Mesodermal cell (in vitro differentiated cells): ENCODE measurements at regions not wholly inside any gene's neighbourhood (a gene's known extent, or its start where the extent isn't known, plus 50 kb on each side); places are given as distances from the start of the nearest gene placed in this dataset.

Experiments used
- H3K27ac ChIP-seq: 2 replicates; pipeline ENCODE4 v1.7.0; 2013; ENCODE audit warnings: mild to moderate bottlenecking, low read depth, low read length, moderate library complexity; ENCODE audit not compliant: severe bottlenecking
- H3K36me3 ChIP-seq: 2 replicates; pipeline ENCODE4 v1.7.1; 2013; ENCODE audit warnings: mild to moderate bottlenecking, low read length, moderate library complexity; ENCODE audit not compliant: control insufficient read depth, insufficient read depth
- H3K4me1 ChIP-seq: one replicate; pipeline ENCODE4 v1.7.1; 2013; ENCODE audit warnings: mild to moderate bottlenecking, low read length; ENCODE audit not compliant: insufficient read depth, control insufficient read depth, poor library complexity, severe bottlenecking
- H3K4me3 ChIP-seq: 2 replicates; pipeline ENCODE4 v1.7.0; 2013; ENCODE audit warnings: low read length, control low read depth, mild to moderate bottlenecking; ENCODE audit not compliant: insufficient read depth, poor library complexity, severe bottlenecking; ENCODE audit errors: extremely low read depth
- H3K9me3 ChIP-seq: 2 replicates; pipeline ENCODE4 v1.7.1; 2013; ENCODE audit warnings: mild to moderate bottlenecking, low read length, moderate library complexity; ENCODE audit not compliant: control insufficient read depth
- WGBS, 2 experiments: methylation state at CpG; one replicate each; pipeline ENCODE4 v1.1.5; 2013; ENCODE audit warnings: missing lambda C conversion rate in 2 of 2; ENCODE audit not compliant: insufficient coverage in 2 of 2; 5-methylcytosine and 5-hydroxymethylcytosine counted together

DNA sequence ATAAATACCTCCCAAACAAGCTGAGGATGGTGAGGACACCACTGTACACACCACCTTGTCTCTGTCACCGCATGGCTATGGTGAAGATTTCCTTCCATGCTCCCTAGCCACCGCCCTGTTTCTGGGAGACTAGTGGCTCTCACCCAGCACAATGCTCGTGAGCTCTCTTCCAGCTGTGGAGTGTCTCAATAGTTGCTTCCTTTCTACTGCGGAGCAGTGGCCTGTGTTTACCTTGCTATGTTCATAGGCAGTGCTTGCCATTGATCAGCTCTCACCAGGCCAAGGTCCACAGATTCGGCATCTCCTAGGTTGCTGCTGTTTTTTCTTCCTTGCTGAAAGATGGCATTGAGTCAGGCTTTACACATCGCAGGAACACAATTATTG, 313.6 kb upstream of the RTL1 start:
- no peaks in the 10 kb centered on the region for H3K9me3 ChIP-seq
- no peaks in the 10 kb centered on the region for H3K4me1 ChIP-seq
- no peaks in the 10 kb centered on the region for H3K36me3 ChIP-seq
- H3K27ac ChIP-seq: no peak overlapping the region
- no peak overlapping the region for H3K4me3 ChIP-seq
- 91 to 96% methylated on average over 5 of the region's 6 CpGs for WGBS, 2 experiments

DNA sequence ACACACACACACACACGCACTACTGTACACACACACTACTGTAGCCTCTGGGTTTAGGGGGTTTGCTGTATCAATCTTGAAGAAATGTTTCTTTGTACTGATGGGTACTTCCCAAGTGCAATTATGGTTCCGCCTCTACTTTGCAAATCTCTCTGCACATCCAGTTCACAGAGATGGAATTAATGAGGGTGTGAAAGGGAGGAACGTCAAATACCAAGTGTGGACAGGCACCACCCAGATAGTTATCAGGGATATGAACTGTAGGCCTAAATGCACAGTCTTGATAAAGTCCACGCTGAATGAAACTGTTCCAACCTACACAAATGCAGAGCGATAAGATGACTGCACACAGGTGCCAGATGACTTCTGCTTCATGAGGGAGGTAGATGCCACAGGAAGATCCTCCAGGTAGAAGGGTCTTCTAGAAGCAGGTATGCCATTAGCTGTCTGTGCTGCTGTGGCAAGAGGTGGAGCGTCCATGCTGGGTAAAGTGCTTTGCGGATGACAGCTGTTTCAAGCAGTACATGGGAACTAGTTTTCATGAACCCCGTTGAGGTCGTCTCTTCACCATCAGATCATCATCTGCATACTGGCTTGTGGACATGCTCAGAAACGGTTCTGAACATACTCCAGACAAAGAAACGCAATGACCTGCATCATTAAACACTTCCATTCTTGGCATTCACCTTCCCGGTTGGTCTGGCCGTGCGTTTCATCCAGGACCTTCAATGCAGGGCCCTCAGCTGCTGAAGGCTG, 314.3 kb upstream of the RTL1 start:
- H3K27ac ChIP-seq: no peak overlapping the region
- H3K4me3 ChIP-seq: no peak overlapping the region
- H3K36me3 ChIP-seq: no peaks in the 10 kb centered on the region
- WGBS, 2 experiments: 86 to 91% methylated on average over 12 of the region's 14 CpGs
- no peaks in the 10 kb centered on the region for H3K4me1 ChIP-seq
- no peaks in the 10 kb centered on the region for H3K9me3 ChIP-seq

DNA sequence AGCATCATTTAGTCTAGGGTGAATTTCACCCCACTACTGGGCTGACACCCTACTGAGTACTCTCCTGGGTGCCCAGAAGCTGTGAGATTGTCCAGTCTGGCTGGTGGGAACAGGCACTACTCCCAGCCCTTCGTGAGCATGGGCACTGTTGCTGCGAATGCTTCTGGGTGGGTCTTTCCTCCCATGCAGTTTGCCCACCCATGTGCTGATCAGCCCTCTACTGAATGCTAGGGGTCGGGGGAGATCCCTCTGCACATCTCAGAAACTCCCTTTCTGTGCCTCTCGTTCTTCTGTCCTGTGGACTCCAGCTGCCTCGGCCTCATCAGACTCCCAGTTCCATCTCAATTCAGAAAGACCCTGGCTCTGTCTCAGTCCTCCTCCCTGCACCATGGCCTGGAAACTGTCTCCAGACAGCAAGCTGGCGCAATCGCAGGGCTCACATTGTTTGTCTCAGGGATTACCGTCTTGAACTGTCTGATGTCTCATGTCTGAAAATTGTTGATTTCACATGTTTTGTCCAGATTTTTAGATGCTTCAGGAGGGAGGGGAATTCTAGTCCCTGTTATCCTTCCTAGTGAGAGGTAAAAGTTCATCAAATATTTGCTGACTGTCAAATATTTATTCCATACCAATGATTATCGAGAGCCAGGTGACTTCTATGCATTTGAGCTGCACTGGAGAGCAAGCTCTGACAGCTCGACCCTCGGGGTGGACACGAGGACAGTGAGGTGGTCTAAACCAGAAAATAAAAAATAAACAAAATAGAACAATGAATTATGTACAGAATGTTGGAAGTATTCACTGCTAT, 316.6 kb upstream of the RTL1 start:
- Histone ChIP-seq H3K9me3 (no peaks in the 10 kb centered on the region), H3K36me3 (no peaks in the 10 kb centered on the region), H3K4me3 (no peak overlapping the region), H3K27ac (no peak overlapping the region), H3K4me1 (no peaks in the 10 kb centered on the region)
- 92 to 95% methylated on average over 8 to 10 of the region's 12 CpGs for WGBS, 2 experiments

DNA sequence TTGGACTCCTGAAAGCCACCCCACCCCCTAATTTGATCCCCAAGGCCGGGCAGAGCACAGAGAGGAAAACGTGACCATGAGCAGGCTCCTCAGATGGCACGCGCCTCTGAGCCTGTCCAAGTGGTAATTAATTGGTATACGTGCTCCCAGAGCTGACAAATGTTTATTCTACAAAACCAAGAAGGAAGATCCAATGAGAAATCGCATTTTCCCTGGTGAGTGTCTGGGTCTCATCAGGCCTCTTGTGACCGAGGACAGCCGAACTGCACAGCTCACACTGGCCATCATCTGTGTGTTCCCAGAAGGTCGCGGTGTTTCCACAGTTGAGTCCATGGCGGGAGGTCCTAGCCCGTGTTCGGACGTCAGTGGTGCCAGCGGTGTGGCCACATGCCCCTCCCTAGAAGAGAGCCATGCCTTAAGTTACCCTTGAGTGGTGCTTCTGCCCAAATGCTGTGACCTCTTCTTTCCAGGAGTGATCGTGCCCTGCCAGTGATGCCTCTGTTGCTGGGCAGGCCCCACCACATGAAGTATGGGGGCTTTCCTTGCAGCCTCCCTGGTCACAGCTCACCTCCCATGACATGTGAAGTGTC, 317.5 kb upstream of the RTL1 start:
- WGBS, 2 experiments: 94 to 97% methylated on average over 13 to 15 of the region's 16 CpGs
- Histone ChIP-seq H3K9me3 (no peaks in the 10 kb centered on the region), H3K36me3 (no peaks in the 10 kb centered on the region), H3K27ac (no peak overlapping the region), H3K4me1 (no peaks in the 10 kb centered on the region), H3K4me3 (no peak overlapping the region)

DNA sequence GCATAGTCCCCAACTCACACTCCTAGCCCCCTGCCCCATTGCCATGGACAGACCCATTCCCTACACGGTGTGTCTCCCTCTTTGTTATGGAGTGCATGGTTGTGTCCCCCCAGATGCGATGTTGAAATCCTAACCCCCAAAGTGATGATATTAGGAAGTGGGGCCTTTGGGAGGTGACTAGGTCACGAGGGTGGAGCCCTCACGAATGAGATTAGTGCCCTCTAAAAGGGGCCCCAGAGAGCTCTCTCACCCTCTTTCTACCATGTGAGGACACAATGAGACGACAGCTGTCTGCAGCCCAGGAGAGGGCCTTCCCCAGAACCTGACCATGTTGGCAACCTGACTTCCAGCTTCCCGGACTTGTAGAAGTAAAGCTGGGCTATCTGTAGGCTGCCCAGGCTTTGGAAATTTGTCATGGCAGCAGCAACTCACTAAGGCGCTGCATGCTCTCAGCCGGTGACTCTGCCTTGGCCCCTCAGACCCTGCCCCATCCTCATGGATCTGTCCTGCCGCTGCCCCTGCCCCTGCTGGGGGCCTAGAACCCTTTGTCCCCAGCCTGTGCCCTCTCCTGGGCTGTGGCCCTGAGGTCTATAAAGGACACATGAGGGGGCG, 318.1 kb upstream of the RTL1 start:
- Histone ChIP-seq H3K4me1 (no peaks in the 10 kb centered on the region), H3K9me3 (no peaks in the 10 kb centered on the region), H3K27ac (no peak overlapping the region), H3K36me3 (no peaks in the 10 kb centered on the region), H3K4me3 (no peak overlapping the region)
- 84 to 88% methylated on average over 5 of the region's 10 CpGs for WGBS, 2 experiments

DNA sequence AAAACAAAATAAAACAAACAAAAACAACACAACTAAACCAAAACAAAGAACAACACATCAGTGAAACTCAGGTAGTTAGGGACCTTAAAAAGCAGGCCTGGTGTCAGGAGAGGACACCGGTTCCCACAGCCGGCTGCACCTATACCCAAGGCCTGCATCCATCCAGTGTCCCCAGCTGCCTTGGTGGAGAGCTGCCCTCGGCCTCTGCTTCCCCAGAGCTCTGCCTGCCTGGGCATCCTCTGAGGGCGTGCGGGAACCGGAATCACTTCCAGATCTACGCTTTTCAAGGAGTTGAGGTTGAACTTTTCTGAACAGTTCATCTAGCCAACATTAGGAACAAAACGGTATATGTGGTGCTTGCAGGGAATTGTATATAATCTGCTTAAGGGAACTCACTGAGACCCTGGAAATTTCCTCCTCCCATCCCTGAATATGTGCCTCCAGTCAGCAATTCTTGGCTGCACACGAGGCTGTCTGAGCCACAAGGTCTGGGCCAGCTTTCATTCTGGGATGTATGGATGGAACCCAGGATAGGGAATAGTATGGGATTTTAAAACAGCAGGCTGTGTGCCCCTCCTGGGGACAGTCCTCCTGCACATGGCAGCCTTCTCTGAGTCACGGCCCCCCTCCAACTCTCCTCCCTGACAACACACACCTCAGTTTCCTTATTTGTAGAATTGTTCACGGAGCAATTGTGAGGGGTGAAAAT, 319.0 kb upstream of the RTL1 start:
- H3K4me1 ChIP-seq: no peaks in the 10 kb centered on the region

DNA sequence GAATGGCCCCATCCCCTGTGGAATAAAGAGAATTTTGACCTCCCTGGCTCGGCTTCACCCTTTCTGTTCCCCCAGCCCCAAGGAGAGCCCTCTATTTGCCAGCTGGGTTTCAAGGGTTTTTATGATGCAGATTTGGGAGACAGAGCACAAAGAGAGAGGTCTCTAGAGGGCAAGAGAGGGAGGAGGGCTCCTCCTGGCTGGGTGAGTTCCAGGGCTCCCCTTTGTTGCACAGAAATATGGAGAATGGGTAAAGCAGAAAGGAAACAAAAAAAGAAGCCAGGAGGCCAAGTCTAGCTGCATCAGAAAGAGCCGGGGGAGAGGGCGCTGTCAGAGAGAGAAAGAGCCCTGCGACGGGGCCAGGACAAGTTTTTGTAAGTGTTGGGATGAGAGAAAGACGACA, 319.6 kb upstream of the RTL1 start:
- H3K4me3 ChIP-seq: no peak overlapping the region
- 33 to 36% methylated on average over 5 of the region's 6 CpGs for WGBS, 2 experiments
- no peak overlapping the region for H3K27ac ChIP-seq
- H3K9me3 ChIP-seq: no peaks in the 10 kb centered on the region
- no peaks in the 10 kb centered on the region for H3K36me3 ChIP-seq
- no peaks in the 10 kb centered on the region for H3K4me1 ChIP-seq

More for the DNA sequence above, 319.0 kb upstream of the RTL1 start:
- WGBS, 2 experiments: 74 to 93% methylated on average over 2 to 6 of the region's 11 CpGs
- Histone ChIP-seq H3K27ac (no peak overlapping the region), H3K4me3 (no peak overlapping the region), H3K9me3 (no peaks in the 10 kb centered on the region), H3K36me3 (no peaks in the 10 kb centered on the region)

DNA sequence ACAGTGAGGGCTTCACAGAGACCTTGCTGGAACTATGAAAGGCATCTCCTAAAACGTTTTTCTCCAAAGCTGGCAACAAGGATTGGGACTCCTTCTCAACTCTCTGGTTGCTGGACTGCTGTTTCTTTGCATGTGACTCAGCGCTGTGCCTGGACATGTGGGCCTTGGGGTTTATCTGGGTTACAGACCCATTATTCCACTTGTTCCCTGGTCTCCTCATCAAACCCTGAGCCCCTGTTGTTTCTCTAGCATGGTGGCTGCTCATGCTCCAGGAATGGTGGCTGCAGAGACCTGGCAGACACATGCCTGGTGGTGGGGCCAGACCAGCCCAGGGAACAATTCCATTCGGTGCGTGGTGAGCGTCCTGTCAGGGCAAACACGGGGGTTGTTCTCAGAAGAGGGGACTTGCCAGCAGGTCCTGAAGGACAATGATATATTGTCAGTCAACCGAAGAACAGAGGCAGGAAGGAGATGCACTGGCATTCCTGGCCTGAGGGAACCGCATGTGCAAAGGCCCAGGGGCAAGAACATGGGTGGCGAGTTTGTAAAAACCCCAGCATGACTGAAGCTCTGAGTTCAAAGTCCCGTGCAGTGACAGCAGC, 320.1 kb upstream of the RTL1 start:
- WGBS, 2 experiments: 77 to 81% methylated on average over 10 of the region's 10 CpGs
- Histone ChIP-seq H3K27ac (no peak overlapping the region), H3K4me1 (no peaks in the 10 kb centered on the region), H3K9me3 (no peaks in the 10 kb centered on the region), H3K36me3 (no peaks in the 10 kb centered on the region), H3K4me3 (no peak overlapping the region)

DNA sequence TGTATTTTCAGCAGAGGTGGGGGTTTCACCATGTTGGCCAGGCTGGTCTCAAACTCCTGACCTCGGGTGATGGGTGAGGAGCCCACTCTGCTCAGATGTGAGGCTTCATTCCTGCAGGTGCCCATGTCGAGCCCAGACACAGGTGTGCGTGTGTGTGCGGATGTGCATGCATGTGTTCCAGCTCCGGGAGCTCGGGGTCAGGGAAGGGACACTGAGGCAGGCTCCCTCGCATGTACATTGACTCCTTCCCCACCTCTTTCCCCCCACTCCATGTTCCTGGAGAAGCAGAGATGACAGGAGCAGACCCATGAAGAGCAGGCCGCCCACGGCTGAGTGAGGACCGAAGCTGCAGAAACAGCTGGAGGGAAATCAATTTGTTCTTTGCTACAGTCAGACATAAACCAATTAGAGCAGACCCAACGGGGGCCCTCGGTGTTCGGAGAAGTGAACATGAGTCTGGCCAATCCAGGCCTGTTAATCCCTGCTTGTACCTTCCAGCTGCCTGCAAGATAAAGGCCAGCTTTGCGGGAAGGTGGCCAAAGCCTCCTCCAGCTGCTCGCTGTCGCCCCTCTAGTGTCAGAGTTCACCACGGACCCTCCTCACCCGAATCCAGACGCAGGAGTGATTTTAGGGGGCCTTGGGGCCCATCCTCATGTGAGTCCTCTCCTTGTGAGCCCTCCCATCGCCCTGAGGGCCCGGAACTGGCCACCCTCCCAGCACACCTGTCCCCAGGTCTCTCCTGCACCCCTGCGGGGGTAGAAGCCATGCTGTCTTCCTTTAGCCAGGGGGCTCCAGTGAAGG, 321.0 kb upstream of the RTL1 start:
- Histone ChIP-seq H3K4me1 (no peaks in the 10 kb centered on the region), H3K36me3 (no peaks in the 10 kb centered on the region), H3K27ac (no peak overlapping the region), H3K4me3 (no peak overlapping the region), H3K9me3 (no peaks in the 10 kb centered on the region)
- 86 to 93% methylated on average over 17 to 19 of the region's 22 CpGs for WGBS, 2 experiments
